GM21360 (cell line): ENCODE measurements at regions not wholly inside any gene's neighbourhood (a gene's known extent, or its start where the extent isn't known, plus 50 kb on each side); places are given as distances from the start of the nearest gene placed in this dataset.
"Not testable (repeated sequence)": the region's sequence is repeated elsewhere in the genome, so short reads cannot be mapped to it uniquely, and the experiment has no call there.

Source experiments
- ATAC-seq: cut with Tn5 transposase; IDR thresholded peaks from one replicate; pipeline ENCODE4 v1.9.1; 2021; ENCODE audit warnings: mild to moderate bottlenecking, moderate library complexity; ENCODE audit not compliant: unreplicated experiment

GRCh38 chr15:62867844-62868243, 174.7 kb upstream of the TPM1 start:
- no peak for ATAC-seq

GRCh38 chr15:62868507-62868906, 174.0 kb upstream of the TPM1 start:
- no peak for ATAC-seq

- no peak for ATAC-seq
Measured at GRCh38 chr15:62869116-62869515, 173.4 kb upstream of the TPM1 start.

GRCh38 chr15:62870216-62870615, 172.3 kb upstream of the TPM1 start:
- no peak for ATAC-seq

GRCh38 chr15:62870701-62871100, 171.8 kb upstream of the TPM1 start:
- ATAC-seq: not testable (repeated sequence)

- ATAC-seq: no peak
Measured at GRCh38 chr15:62873203-62873602, 169.3 kb upstream of the TPM1 start.

GRCh38 chr15:62874064-62874463, 168.5 kb upstream of the TPM1 start:
- no peak for ATAC-seq

- ATAC-seq: no peak
Measured at GRCh38 chr15:62874959-62875625, 167.5 kb upstream of the TPM1 start.

- no peak for ATAC-seq
Measured at GRCh38 chr15:62875626-62876021, 166.9 kb upstream of the TPM1 start.

- no peak for ATAC-seq
Measured at GRCh38 chr15:62877276-62877857, 165.2 kb upstream of the TPM1 start.

GRCh38 chr15:62878070-62878469, 164.5 kb upstream of the TPM1 start:
- ATAC-seq: no peak

GRCh38 chr15:62879770-62880169, 162.8 kb upstream of the TPM1 start:
- ATAC-seq: no peak

GRCh38 chr15:62880278-62880677, 162.3 kb upstream of the TPM1 start:
- no peak for ATAC-seq

- ATAC-seq: no peak
Measured at GRCh38 chr15:62881056-62881455, 161.5 kb upstream of the TPM1 start.

- ATAC-seq: no peak
Measured at GRCh38 chr15:62883938-62884479, 158.5 kb upstream of the TPM1 start.

GRCh38 chr15:62886431-62887071, 156.0 kb upstream of the TPM1 start:
- ATAC-seq: no peak

- no peak for ATAC-seq
Measured at GRCh38 chr15:62887113-62887570, 155.4 kb upstream of the TPM1 start.

GRCh38 chr15:62888623-62889022, 153.9 kb upstream of the TPM1 start:
- ATAC-seq: no peak

GRCh38 chr15:62889141-62889661, 153.3 kb upstream of the TPM1 start:
- no peak for ATAC-seq

GRCh38 chr15:62889734-62890505, 152.6 kb upstream of the TPM1 start:
- no peak for ATAC-seq
